Keratinocyte (primary cell): ENCODE measurements at regions not wholly inside any gene's neighbourhood (a gene's known extent, or its start where the extent isn't known, plus 50 kb on each side); places are given as distances from the start of the nearest gene placed in this dataset.

Experiments used
- DNase-seq: peaks from one replicate; pipeline ENCODE4 v3.0.0-alpha.2; 2011; ENCODE audit warnings: low read depth, missing footprints, low spot score
- FAIRE-seq: peaks from 2 replicates; lab custom pipeline; 2011; peaks lifted over from hg19 to GRCh38; lab: Jason Lieb, UNC
- H2AFZ ChIP-seq: 2 replicates; pipeline ENCODE4 v1.6.0; 2012; ENCODE audit warnings: low read length, control low read depth, inconsistent platforms; ENCODE audit not compliant: control insufficient read depth
- H3K27ac ChIP-seq: 2 replicates; pipeline ENCODE4 v1.5.1; 2011; ENCODE audit warnings: low read length; ENCODE audit not compliant: control insufficient read depth, insufficient read depth
- H3K27me3 ChIP-seq: 3 replicates; pipeline ENCODE4 v1.6.0; 2011; ENCODE audit warnings: low read length; ENCODE audit not compliant: control insufficient read depth, insufficient read depth; ENCODE audit errors: extremely low read depth
- H3K36me3 ChIP-seq, 2 experiments: 2 replicates in 1 of 2; 3 replicates in 1 of 2; pipeline ENCODE4 v1.5.1; 2011; ENCODE audit warnings: low read length in 2 of 2, mild to moderate bottlenecking in 1 of 2; ENCODE audit not compliant: control insufficient read depth in 2 of 2, insufficient read depth in 2 of 2; ENCODE audit errors: extremely low read depth in 1 of 2
- H3K4me1 ChIP-seq: 3 replicates; pipeline ENCODE4 v1.5.1; 2011; ENCODE audit warnings: low read length; ENCODE audit not compliant: control insufficient read depth, insufficient read depth; ENCODE audit errors: extremely low read depth
- H3K4me2 ChIP-seq: 3 replicates; pipeline ENCODE4 v1.6.0; 2011; ENCODE audit warnings: low read depth, low read length; ENCODE audit not compliant: control insufficient read depth, insufficient read depth; ENCODE audit errors: extremely low read depth
- H3K4me3 ChIP-seq, 3 experiments: fragments of 200-600 bp in 1 of 3; sonication (generic) in 1 of 3; 2 replicates in 2 of 3; 3 replicates in 1 of 3; pipeline ENCODE4 v1.5.1; 2011 to 2016; ENCODE audit warnings: low read length in 3 of 3, mild to moderate bottlenecking in 3 of 3, control low read depth in 2 of 3, inconsistent platforms in 1 of 3, low read depth in 1 of 3, mixed read lengths in 1 of 3, mixed run types in 1 of 3, moderate library complexity in 1 of 3; ENCODE audit not compliant: control insufficient read depth in 2 of 3, insufficient read depth in 2 of 3; ENCODE audit errors: extremely low read depth in 1 of 3
- H3K79me2 ChIP-seq: 2 replicates; pipeline ENCODE4 v1.6.0; 2012; ENCODE audit warnings: low read length; ENCODE audit not compliant: control insufficient read depth, insufficient read depth
- H3K9ac ChIP-seq: 3 replicates; pipeline ENCODE4 v1.6.0; 2011; ENCODE audit warnings: low read length; ENCODE audit not compliant: control insufficient read depth, insufficient read depth; ENCODE audit errors: extremely low read depth
- H3K9me1 ChIP-seq: 3 replicates; pipeline ENCODE4 v1.6.0; 2011; ENCODE audit warnings: low read length; ENCODE audit not compliant: control insufficient read depth, insufficient read depth; ENCODE audit errors: extremely low read depth
- H3K9me3 ChIP-seq: 2 replicates; pipeline ENCODE4 v1.5.1; 2012; ENCODE audit warnings: low read depth, low read length; ENCODE audit not compliant: control insufficient read depth
- H4K20me1 ChIP-seq: 3 replicates; pipeline ENCODE4 v1.6.0; 2011; ENCODE audit warnings: low read length; ENCODE audit not compliant: control insufficient read depth, insufficient read depth; ENCODE audit errors: extremely low read depth
- CTCF ChIP-seq, 3 experiments: IDR thresholded peaks in 1 of 3; conservative IDR thresholded peaks in 1 of 3; optimal IDR thresholded peaks in 1 of 3; 2 replicates in 2 of 3; 3 replicates in 1 of 3; pipeline versions ENCODE3 to v1.5.1; 2011; ENCODE audit warnings: low read length in 3 of 3, mild to moderate bottlenecking in 3 of 3, moderate library complexity in 2 of 3, control low read depth in 1 of 3, inconsistent platforms in 1 of 3; ENCODE audit not compliant: insufficient read depth in 2 of 3; ENCODE audit errors: extremely low read depth in 1 of 3
- EZH2 ChIP-seq: IDR thresholded peaks from one replicate; pipeline ENCODE4 v1.6.1; 2012; ENCODE audit warnings: inconsistent platforms, mild to moderate bottlenecking, low read length, moderate library complexity
- dilution Hi-C: fragments of 300-500 bp; cut with MboI; formaldehyde crosslinking; loops from one replicate; pipeline ENCODE4 v1.7.0; 2020; ENCODE audit warnings: low sequenced_read_pairs; ENCODE audit not compliant: extremely low pct_ligation_motif_present

- Histone ChIP-seq H3K36me3 (no peaks in the 10 kb centered on the region), H3K27me3 (no peaks in the 10 kb centered on the region), H4K20me1 (no peaks in the 10 kb centered on the region), H3K4me2 (no peak overlapping the region), H3K9me1 (no peaks in the 10 kb centered on the region), H3K27ac (no peak overlapping the region), H3K4me3 (no peak overlapping the region), H3K9ac (no peak overlapping the region), H3K9me3 (no peaks in the 10 kb centered on the region), H3K79me2 (no peaks in the 10 kb centered on the region), H2AFZ (no peak overlapping the region), H3K4me1 (no peaks in the 10 kb centered on the region)
- DNase-seq, result no peak
- dilution Hi-C loops, result no loop called here
- TF ChIP-seq CTCF (optimal IDR thresholded peaks at IDR 0.05 in 1 of 3, IDR thresholded peaks at IDR 0.05 in 1 of 3, conservative IDR thresholded peaks at IDR 0.05 in 1 of 3; ENCODE audit: extremely low read depth in 1 of 3, insufficient read depth in 2 of 3, low read length in 3 of 3) (no peak), EZH2 (no peak)
- FAIRE-seq, result no peak
Observed at GRCh38 chr3:187955587-187955952, 198.4 kb upstream of the LPP start.

- Histone ChIP-seq H3K4me3 (no peak overlapping the region), H3K27me3 (no peaks in the 10 kb centered on the region), H3K79me2 (no peaks in the 10 kb centered on the region), H3K9ac (no peak overlapping the region), H4K20me1 (no peaks in the 10 kb centered on the region), H3K4me1 (no peaks in the 10 kb centered on the region), H3K27ac (no peak overlapping the region), H2AFZ (no peak overlapping the region), H3K4me2 (no peak overlapping the region), H3K36me3 (no peaks in the 10 kb centered on the region), H3K9me1 (no peaks in the 10 kb centered on the region), H3K9me3 (no peaks in the 10 kb centered on the region)
- FAIRE-seq, result no peak
- TF ChIP-seq EZH2 (no peak), CTCF (optimal IDR thresholded peaks at IDR 0.05 in 1 of 3, IDR thresholded peaks at IDR 0.05 in 1 of 3, conservative IDR thresholded peaks at IDR 0.05 in 1 of 3; ENCODE audit: extremely low read depth in 1 of 3, insufficient read depth in 2 of 3, low read length in 3 of 3) (no peak)
- DNase-seq, result no peak
- dilution Hi-C loops, result no loop called here
Observed at GRCh38 chr3:187957165-187957581, 196.8 kb upstream of the LPP start.
